GM18873 (cell line): ENCODE measurements at regions not wholly inside any gene's neighbourhood (a gene's known extent, or its start where the extent isn't known, plus 50 kb on each side); places are given as distances from the start of the nearest gene placed in this dataset.
"Not testable (repeated sequence)": the region's sequence is repeated elsewhere in the genome, so short reads cannot be mapped to it uniquely, and the experiment has no call there.

Experiments used
- ATAC-seq: cut with Tn5 transposase; IDR thresholded peaks from one replicate; pipeline ENCODE4 v1.9.1; 2021; ENCODE audit warnings: mild to moderate bottlenecking, moderate library complexity, moderate number of reproducible peaks; ENCODE audit not compliant: unreplicated experiment, low FRiP score

- not testable (repeated sequence) for ATAC-seq
Observed at GRCh38 chr5:1731855-1732237, 67.8 kb downstream of the MRPL36 start.

- no peak for ATAC-seq
Observed at GRCh38 chr5:1731091-1731639, 68.5 kb downstream of the MRPL36 start.

- no peak for ATAC-seq
Observed at GRCh38 chr5:1730487-1730847, 69.2 kb downstream of the MRPL36 start.

GRCh38 chr5:1729641-1730486, 69.8 kb downstream of the MRPL36 start:
- no peak for ATAC-seq

- ATAC-seq = no peak
Observed at GRCh38 chr5:1728846-1729245, 70.8 kb downstream of the MRPL36 start.

GRCh38 chr5:1727571-1727970, 72.1 kb downstream of the MRPL36 start:
- no peak for ATAC-seq

GRCh38 chr5:1726956-1727355, 72.7 kb downstream of the MRPL36 start:
- no peak for ATAC-seq

GRCh38 chr5:1726469-1726865, 73.2 kb downstream of the MRPL36 start:
- no peak for ATAC-seq

GRCh38 chr5:1725641-1726468, 73.8 kb downstream of the MRPL36 start:
- no peak for ATAC-seq

GRCh38 chr5:1724822-1725602, 74.6 kb downstream of the MRPL36 start:
- ATAC-seq = no peak

GRCh38 chr5:1723957-1724821, 75.4 kb downstream of the MRPL36 start:
- ATAC-seq = no peak

- ATAC-seq = no peak
Observed at GRCh38 chr5:1723476-1723875, 76.2 kb downstream of the MRPL36 start.

GRCh38 chr5:1722877-1723276, 76.8 kb downstream of the MRPL36 start:
- ATAC-seq = no peak

- no peak for ATAC-seq
Observed at GRCh38 chr5:1720396-1721110, 79.1 kb downstream of the MRPL36 start.

- no peak for ATAC-seq
Observed at GRCh38 chr5:1719860-1720259, 79.8 kb downstream of the MRPL36 start.

GRCh38 chr5:1718669-1719068, 81.0 kb downstream of the MRPL36 start:
- ATAC-seq = no peak

- ATAC-seq = not testable (repeated sequence)
Observed at GRCh38 chr5:1710091-1710490, 89.5 kb downstream of the MRPL36 start.

- no peak for ATAC-seq
Observed at GRCh38 chr5:1709171-1709803, 90.3 kb downstream of the MRPL36 start.
